Endodermal cell (in vitro differentiated cells): ENCODE measurements at regions not wholly inside any gene's neighbourhood (a gene's known extent, or its start where the extent isn't known, plus 50 kb on each side); places are given as distances from the start of the nearest gene placed in this dataset.

ENCODE experiments used
- DNase-seq: peaks from one replicate; pipeline ENCODE4 v3.0.0-alpha.2; 2017
- H3K27ac ChIP-seq: 2 replicates; pipeline ENCODE4 v1.5.1; 2013; ENCODE audit warnings: mild to moderate bottlenecking, low read depth, low read length, moderate library complexity
- H3K27me3 ChIP-seq: 2 replicates; pipeline ENCODE4 v1.6.1; 2013; ENCODE audit warnings: mild to moderate bottlenecking, low read length, moderate library complexity; ENCODE audit not compliant: insufficient read depth, control insufficient read depth, poor library complexity, severe bottlenecking
- H3K36me3 ChIP-seq: 2 replicates; pipeline ENCODE4 v1.7.0; 2013; ENCODE audit warnings: mild to moderate bottlenecking, low read length, moderate library complexity; ENCODE audit not compliant: control insufficient read depth, insufficient read depth
- H3K4me1 ChIP-seq: one replicate; pipeline ENCODE4 v1.7.0; 2013; ENCODE audit warnings: low read length; ENCODE audit not compliant: control insufficient read depth, insufficient read depth
- H3K4me3 ChIP-seq: 2 replicates; pipeline ENCODE4 v1.5.1; 2013; ENCODE audit warnings: mild to moderate bottlenecking, low read length, moderate library complexity
- H3K9ac ChIP-seq: 2 replicates; pipeline ENCODE4 v1.6.1; 2013; ENCODE audit warnings: mild to moderate bottlenecking, low read length, moderate library complexity; ENCODE audit not compliant: poor library complexity, severe bottlenecking; ENCODE audit errors: extremely low read depth
- H3K9me3 ChIP-seq: 2 replicates; pipeline ENCODE4 v1.6.1; 2013; ENCODE audit warnings: mild to moderate bottlenecking, low read length, moderate library complexity; ENCODE audit not compliant: control insufficient read depth
- H3K27ac Mint-ChIP-seq: 2 replicates; pipeline ENCODE4 v1.8.0; 2020; ENCODE audit warnings: mixed read lengths
- H3K27me3 Mint-ChIP-seq: 2 replicates; pipeline ENCODE4 v1.8.0; 2021; ENCODE audit warnings: mild to moderate bottlenecking, mixed read lengths; ENCODE audit not compliant: insufficient read depth
- H3K36me3 Mint-ChIP-seq: 2 replicates; pipeline ENCODE4 v1.8.0; 2020; ENCODE audit warnings: low read depth, mixed read lengths
- H3K4me1 Mint-ChIP-seq: 2 replicates; pipeline ENCODE4 v1.8.0; 2020; ENCODE audit warnings: mixed read lengths
- H3K4me3 Mint-ChIP-seq: 2 replicates; pipeline ENCODE4 v1.8.0; 2020; ENCODE audit warnings: mild to moderate bottlenecking, moderate library complexity, mixed read lengths
- H3K9me3 Mint-ChIP-seq: 2 replicates; pipeline ENCODE4 v1.8.0; 2020; ENCODE audit warnings: mild to moderate bottlenecking, mixed read lengths
- CTCF ChIP-seq: fragments of 200-600 bp; sonication (generic); conservative IDR thresholded peaks from 2 replicates; pipeline ENCODE4 v1.5.0; 2021; ENCODE audit warnings: antibody characterized with exemption, mild to moderate bottlenecking
- WGBS, 2 experiments: methylation state at CpG; one replicate each; pipeline versions ENCODE4 v1.1.5 to v1.1.7; 2013; ENCODE audit warnings: missing lambda C conversion rate in 2 of 2, mixed read lengths in 1 of 2; ENCODE audit not compliant: insufficient coverage in 1 of 2, insufficient read length in 1 of 2; 5-methylcytosine and 5-hydroxymethylcytosine counted together

DNA sequence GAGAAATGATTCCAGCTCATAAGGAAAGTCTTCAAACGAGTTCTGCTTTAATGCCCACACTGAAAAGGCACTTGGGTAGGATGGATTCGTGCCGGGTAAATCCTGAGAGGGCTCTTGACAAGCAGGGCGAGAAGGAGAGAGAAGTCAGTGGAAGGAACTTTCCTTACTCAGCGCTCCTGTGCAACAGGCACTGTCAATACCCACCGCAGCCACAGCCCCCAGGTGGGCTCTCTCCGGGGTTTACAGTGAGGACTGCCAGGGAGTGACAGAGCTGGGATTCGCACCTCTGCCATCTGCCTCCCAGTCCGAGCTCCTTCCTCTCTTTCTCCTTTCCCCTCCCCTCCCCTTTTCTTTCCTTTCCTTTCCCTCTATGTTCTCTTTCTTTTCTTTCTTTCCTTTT is 118.7 kb downstream of the BEGAIN start:
- no peak for TF ChIP-seq CTCF
- Histone ChIP-seq H3K27me3 (no peaks in the 10 kb centered on the region), H3K36me3 (no peaks in the 10 kb centered on the region), H3K9me3 (no peaks in the 10 kb centered on the region), H3K9ac (no peak overlapping the region), H3K4me1 (peaks cover 2% of the 10 kb centered on the region), H3K4me3 (no peak overlapping the region), H3K27ac (no peak overlapping the region)
- H3K27me3 Mint-ChIP-seq = peaks cover 6% of the 10 kb centered on the region
- DNase-seq = no peak
- WGBS, 2 experiments = 83 to 89% methylated on average over 9 of the region's 9 CpGs
- no peaks in the 10 kb centered on the region for H3K9me3 Mint-ChIP-seq
- no peak overlapping the region for H3K27ac Mint-ChIP-seq
- peaks cover 5% of the 10 kb centered on the region for H3K4me1 Mint-ChIP-seq
- peaks cover 3% of the 10 kb centered on the region for H3K36me3 Mint-ChIP-seq
- H3K4me3 Mint-ChIP-seq = no peak overlapping the region

DNA sequence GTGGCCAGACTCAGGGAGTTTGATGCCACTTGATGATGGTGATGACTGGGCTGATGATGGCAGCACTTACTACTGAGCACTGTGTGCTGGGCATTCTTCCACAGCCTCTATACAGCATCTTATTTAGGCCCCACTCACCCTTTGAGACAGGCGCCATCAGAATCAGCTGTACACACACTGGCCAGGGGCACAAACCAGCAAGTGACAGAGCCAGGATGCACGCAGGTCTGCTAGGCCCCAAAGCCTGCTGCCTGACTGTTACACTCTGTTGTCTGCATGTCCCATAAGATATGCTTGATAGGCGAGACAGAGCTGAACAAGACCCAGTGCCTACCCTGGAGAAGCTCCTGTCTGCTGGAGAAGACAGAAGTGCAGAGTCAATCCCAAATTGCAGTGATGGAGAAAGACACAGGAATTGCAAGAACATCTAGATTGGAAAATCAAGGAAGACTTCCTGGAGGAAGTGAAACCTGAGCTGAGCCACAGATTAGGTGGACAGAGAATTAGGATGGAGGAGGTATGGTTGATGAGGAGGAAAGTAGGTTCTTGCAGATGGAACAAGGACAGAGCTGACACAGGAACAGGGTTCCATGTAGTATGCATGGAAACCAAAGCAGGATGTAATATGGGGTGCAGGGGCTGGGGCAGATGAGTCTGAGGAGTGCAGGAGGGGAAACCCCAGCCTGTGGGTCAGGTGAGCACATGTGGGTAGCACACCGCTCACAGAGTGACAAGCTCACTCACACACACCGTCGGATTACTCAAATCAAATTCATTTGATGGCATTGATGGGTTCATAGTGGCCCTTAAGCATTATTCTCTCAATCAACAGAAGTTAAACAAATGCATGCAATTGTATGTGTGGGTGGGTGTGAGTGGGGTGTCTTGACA is 117.3 kb downstream of the BEGAIN start:
- Histone ChIP-seq H3K4me1 (peaks cover 2% of the 10 kb centered on the region), H3K27me3 (no peaks in the 10 kb centered on the region), H3K36me3 (peaks cover under 1% of the 10 kb centered on the region), H3K4me3 (no peak overlapping the region), H3K9me3 (no peaks in the 10 kb centered on the region), H3K9ac (no peak overlapping the region), H3K27ac (no peak overlapping the region)
- WGBS, 2 experiments = 93 to 98% methylated on average over 4 to 6 of the region's 6 CpGs
- Mint-ChIP-seq H3K9me3 (no peaks in the 10 kb centered on the region), H3K36me3 (peaks cover 3% of the 10 kb centered on the region), H3K27ac (no peak overlapping the region), H3K27me3 (peaks cover 2% of the 10 kb centered on the region), H3K4me1 (peaks cover 5% of the 10 kb centered on the region), H3K4me3 (no peak overlapping the region)
- no peak for DNase-seq
- TF ChIP-seq CTCF = no peak

GRCh38 chr14:100470523-100470897 is 116.7 kb downstream of the BEGAIN start:
- no peak overlapping the region for H3K27ac ChIP-seq
- Mint-ChIP-seq H3K4me3 (no peak overlapping the region), H3K4me1 (peaks cover 5% of the 10 kb centered on the region), H3K27ac (no peak overlapping the region), H3K27me3 (peaks cover 2% of the 10 kb centered on the region), H3K36me3 (peaks cover 3% of the 10 kb centered on the region), H3K9me3 (no peaks in the 10 kb centered on the region)
- no peak for DNase-seq
- no peak overlapping the region for H3K9ac ChIP-seq
- peak; percentile 54 for TF ChIP-seq CTCF
- H3K36me3 ChIP-seq = peaks cover 4% of the 10 kb centered on the region
- H3K4me1 ChIP-seq = peaks cover 2% of the 10 kb centered on the region
- WGBS, 2 experiments = 91% methylated on average over 2 of the region's 2 CpGs; no CpG with 5 or more reads in 1 of the 2 experiments
- no peaks in the 10 kb centered on the region for H3K9me3 ChIP-seq
- no peaks in the 10 kb centered on the region for H3K27me3 ChIP-seq
- H3K4me3 ChIP-seq = no peak overlapping the region
